H9 (cell line): ENCODE measurements at regions not wholly inside any gene's neighbourhood (a gene's known extent, or its start where the extent isn't known, plus 50 kb on each side); places are given as distances from the start of the nearest gene placed in this dataset.

ENCODE experiments used
- DNase-seq: peaks from one replicate; pipeline ENCODE4 v3.0.0-alpha.2; 2017
- H2AFZ ChIP-seq: one replicate; pipeline ENCODE4 v1.6.1; 2013; ENCODE audit warnings: mild to moderate bottlenecking, low read length, control low read depth, moderate library complexity
- H2AK5ac ChIP-seq: 2 replicates; pipeline ENCODE4 v1.6.1; 2013; ENCODE audit warnings: low read length, control low read depth, mixed read lengths; ENCODE audit not compliant: insufficient read length
- H2BK120ac ChIP-seq: one replicate; pipeline ENCODE4 v1.6.1; 2013; ENCODE audit warnings: low read depth, mild to moderate bottlenecking, low read length, control low read depth, inconsistent platforms; ENCODE audit not compliant: poor library complexity, severe bottlenecking
- H2BK12ac ChIP-seq: 2 replicates; pipeline ENCODE4 v1.6.1; 2013; ENCODE audit warnings: low read length, control low read depth, mixed read lengths, low read depth; ENCODE audit not compliant: insufficient read length
- H2BK15ac ChIP-seq: 2 replicates; pipeline ENCODE4 v1.6.1; 2013; ENCODE audit warnings: low read depth, low read length, control low read depth
- H2BK20ac ChIP-seq: one replicate; pipeline ENCODE4 v1.6.1; 2013; ENCODE audit warnings: low read depth, mild to moderate bottlenecking, low read length, control low read depth, inconsistent platforms; ENCODE audit not compliant: poor library complexity, severe bottlenecking
- H2BK5ac ChIP-seq: 2 replicates; pipeline ENCODE4 v1.6.1; 2013; ENCODE audit warnings: low read length, control low read depth, mixed read lengths; ENCODE audit not compliant: insufficient read length
- H3K14ac ChIP-seq: 2 replicates; pipeline ENCODE4 v1.6.1; 2013; ENCODE audit warnings: low read length, control low read depth; ENCODE audit not compliant: insufficient read depth
- H3K18ac ChIP-seq: 2 replicates; pipeline ENCODE4 v1.6.1; 2013; ENCODE audit warnings: low read depth, mild to moderate bottlenecking, mixed read lengths, low read length, control low read depth; ENCODE audit not compliant: insufficient read length
- H3K23ac ChIP-seq: 2 replicates; pipeline ENCODE4 v1.6.1; 2013; ENCODE audit warnings: low read length, control low read depth, mixed read lengths, low read depth; ENCODE audit not compliant: insufficient read length
- H3K23me2 ChIP-seq: 2 replicates; pipeline ENCODE4 v1.6.1; 2013; ENCODE audit warnings: low read depth, mild to moderate bottlenecking, mixed read lengths, low read length, control low read depth; ENCODE audit not compliant: insufficient read length, poor library complexity, severe bottlenecking
- H3K27ac ChIP-seq: 2 replicates; pipeline ENCODE4 v1.5.1; 2013; ENCODE audit warnings: low read length, control low read depth, mixed read lengths, low read depth; ENCODE audit not compliant: insufficient read length
- H3K27me3 ChIP-seq: 2 replicates; pipeline ENCODE4 v1.6.1; 2013; ENCODE audit warnings: low read length, control low read depth, inconsistent platforms; ENCODE audit not compliant: insufficient read depth
- H3K4ac ChIP-seq: 2 replicates; pipeline ENCODE4 v1.6.1; 2013; ENCODE audit warnings: low read depth, mild to moderate bottlenecking, control low read depth, inconsistent platforms, low read length, moderate library complexity
- H3K4me1 ChIP-seq: 2 replicates; pipeline ENCODE4 v1.6.1; 2013; ENCODE audit warnings: low read length, control low read depth, inconsistent platforms; ENCODE audit not compliant: insufficient read depth
- H3K4me2 ChIP-seq: 2 replicates; pipeline ENCODE4 v1.6.1; 2013; ENCODE audit warnings: low read length, control low read depth, mixed read lengths; ENCODE audit not compliant: insufficient read length, insufficient read depth
- H3K56ac ChIP-seq: 2 replicates; pipeline ENCODE4 v1.6.1; 2013; ENCODE audit warnings: low read depth, mild to moderate bottlenecking, mixed read lengths, low read length, control low read depth; ENCODE audit not compliant: insufficient read length
- H3K79me1 ChIP-seq: 2 replicates; pipeline ENCODE4 v1.6.1; 2013; ENCODE audit warnings: low read depth, mild to moderate bottlenecking, moderate library complexity, low read length, control low read depth, inconsistent platforms; ENCODE audit not compliant: insufficient read depth, poor library complexity, severe bottlenecking
- H3K79me2 ChIP-seq: 2 replicates; pipeline ENCODE4 v1.6.1; 2013; ENCODE audit warnings: low read length, control low read depth, inconsistent platforms; ENCODE audit not compliant: insufficient read depth
- H3K9ac ChIP-seq: 2 replicates; pipeline ENCODE4 v1.6.1; 2013; ENCODE audit warnings: low read length, control low read depth, mixed read lengths; ENCODE audit not compliant: insufficient read length; ENCODE audit errors: extremely low read depth
- H3K9me3 ChIP-seq: one replicate; pipeline ENCODE4 v1.6.1; 2013; ENCODE audit warnings: low read depth, low read length, inconsistent platforms; ENCODE audit not compliant: control insufficient read depth
- H3T11ph ChIP-seq: one replicate; pipeline ENCODE4 v1.6.1; 2013; ENCODE audit warnings: mild to moderate bottlenecking, low read length, control low read depth, inconsistent platforms
- H4K20me1 ChIP-seq: one replicate; pipeline ENCODE4 v1.6.1; 2013; ENCODE audit not compliant: control insufficient read depth, insufficient read length, insufficient read depth
- H4K5ac ChIP-seq: 2 replicates; pipeline ENCODE4 v1.6.1; 2013; ENCODE audit warnings: low read depth, mild to moderate bottlenecking, mixed read lengths, low read length, control low read depth; ENCODE audit not compliant: insufficient read length
- H4K8ac ChIP-seq: replicated peaks from 2 replicates; pipeline ENCODE4 v1.6.1; 2013; ENCODE audit warnings: low read length, control low read depth, mixed read lengths, low read depth; ENCODE audit not compliant: insufficient read length
- H4K91ac ChIP-seq: 2 replicates; pipeline ENCODE4 v1.6.1; 2013; ENCODE audit warnings: low read depth, mild to moderate bottlenecking, moderate library complexity, mixed read lengths, low read length, control low read depth; ENCODE audit not compliant: insufficient read length
- H3K27ac Mint-ChIP-seq, 3 experiments: 2 replicates in 2 of 3; 3 replicates in 1 of 3; pipeline ENCODE4 v1.8.0; 2020 to 2021; ENCODE audit warnings: mixed read lengths in 3 of 3, mild to moderate bottlenecking in 1 of 3, moderate library complexity in 1 of 3
- H3K27me3 Mint-ChIP-seq: 2 replicates; pipeline ENCODE4 v1.8.0; 2021; ENCODE audit warnings: low read depth, mild to moderate bottlenecking, moderate library complexity, mixed read lengths
- H3K36me3 Mint-ChIP-seq, 3 experiments: 2 replicates in 2 of 3; 3 replicates in 1 of 3; pipeline ENCODE4 v1.8.0; 2020 to 2021; ENCODE audit warnings: low read depth in 3 of 3, mixed read lengths in 3 of 3; ENCODE audit not compliant: insufficient read depth in 1 of 3
- H3K4me1 Mint-ChIP-seq, 2 experiments: 2 replicates each; pipeline ENCODE4 v1.8.0; 2020; ENCODE audit warnings: mixed read lengths in 2 of 2
- H3K4me3 Mint-ChIP-seq, 2 experiments: 2 replicates in 1 of 2; 3 replicates in 1 of 2; pipeline ENCODE4 v1.8.0; 2020 to 2021; ENCODE audit warnings: mild to moderate bottlenecking in 2 of 2, mixed read lengths in 2 of 2, moderate library complexity in 1 of 2
- H3K9me3 Mint-ChIP-seq, 2 experiments: 2 replicates in 1 of 2; 3 replicates in 1 of 2; pipeline ENCODE4 v1.8.0; 2020; ENCODE audit warnings: mild to moderate bottlenecking in 2 of 2, mixed read lengths in 2 of 2, moderate library complexity in 1 of 2
- WGBS: extraction: QIAGEN DNeasy Blood & Tissue Kit; methylation state at CpG from one replicate; pipeline ENCODE4 v1.1.7; 2013; ENCODE audit warnings: missing lambda C conversion rate, low lambda C conversion rate, mixed read lengths; ENCODE audit not compliant: insufficient read length; ENCODE audit errors: extremely low coverage; 5-methylcytosine and 5-hydroxymethylcytosine counted together
- TF ChIP-seq, protein P1 (sequence below): fragments of 200-600 bp; sonication (generic); conservative IDR thresholded peaks from 3 replicates; pipeline ENCODE4 v1.8.0; 2021; ENCODE audit warnings: antibody characterized with exemption, mild to moderate bottlenecking

DNA sequence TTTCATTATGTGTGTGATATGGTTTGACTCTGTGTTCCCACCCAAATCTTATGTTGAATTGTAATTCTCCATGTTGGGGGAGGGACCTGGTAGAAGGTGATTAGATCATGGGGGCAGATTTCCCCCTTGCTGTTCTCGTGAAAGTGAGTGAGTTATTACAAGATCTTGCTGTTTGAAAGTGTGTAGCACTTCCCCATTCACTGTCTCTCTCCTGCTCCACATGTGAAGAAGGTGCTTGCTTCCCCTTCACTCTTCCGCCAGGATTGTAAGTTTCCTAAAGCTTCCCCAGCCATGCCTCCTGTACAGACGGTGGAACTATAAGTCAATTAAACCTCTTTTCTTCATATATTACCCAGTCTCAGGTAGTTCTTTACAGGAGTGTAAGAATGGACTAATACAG is 54.3 kb upstream of the SERTM1 start:
- Mint-ChIP-seq H3K36me3 (peaks cover 4 to 11% (median 6%) of the 10 kb centered on the region in 3 experiments; a peak in 5 of 7 replicates), H3K4me3 (no peak overlapping the region; a peak in 1 of 5 replicates), H3K4me1 (no peaks in the 10 kb centered on the region), H3K9me3 (peaks cover 12% of the 10 kb centered on the region in 2 experiments), H3K27me3 (no peaks in the 10 kb centered on the region; the same call in 1 of the 2 replicates), H3K27ac (no peak overlapping the region)
- no peak overlapping the region for H4K91ac ChIP-seq
- no peak overlapping the region for H3K14ac ChIP-seq
- H3K79me1 ChIP-seq: no peaks in the 10 kb centered on the region
- H3T11ph ChIP-seq: no peak overlapping the region
- no peak overlapping the region for H2BK15ac ChIP-seq
- H2AFZ ChIP-seq: no peak overlapping the region
- H3K56ac ChIP-seq: no peak overlapping the region
- no peak overlapping the region for H3K4me2 ChIP-seq
- no peak overlapping the region for H3K27ac ChIP-seq
- no peak overlapping the region for H2BK20ac ChIP-seq
- no peaks in the 10 kb centered on the region for H3K4me1 ChIP-seq
- H3K23me2 ChIP-seq: no peaks in the 10 kb centered on the region
- H4K5ac ChIP-seq: no peak overlapping the region
- no peak overlapping the region for H3K23ac ChIP-seq
- no peaks in the 10 kb centered on the region for H4K20me1 ChIP-seq
- no peak overlapping the region for H2BK5ac ChIP-seq
- no peak overlapping the region for H2BK120ac ChIP-seq
- H3K27me3 ChIP-seq: no peaks in the 10 kb centered on the region
- no peak overlapping the region for H3K18ac ChIP-seq
- no peak overlapping the region for H4K8ac ChIP-seq
- DNase-seq: no peak
- no peaks in the 10 kb centered on the region for H3K9me3 ChIP-seq
- H2BK12ac ChIP-seq: no peak overlapping the region
- no peak overlapping the region for H3K9ac ChIP-seq
- no peak overlapping the region for H3K4ac ChIP-seq
- no CpG with 5 or more reads among the region's 3 CpGs for WGBS
- H3K79me2 ChIP-seq: no peaks in the 10 kb centered on the region
- TF ChIP-seq, protein P1, sequence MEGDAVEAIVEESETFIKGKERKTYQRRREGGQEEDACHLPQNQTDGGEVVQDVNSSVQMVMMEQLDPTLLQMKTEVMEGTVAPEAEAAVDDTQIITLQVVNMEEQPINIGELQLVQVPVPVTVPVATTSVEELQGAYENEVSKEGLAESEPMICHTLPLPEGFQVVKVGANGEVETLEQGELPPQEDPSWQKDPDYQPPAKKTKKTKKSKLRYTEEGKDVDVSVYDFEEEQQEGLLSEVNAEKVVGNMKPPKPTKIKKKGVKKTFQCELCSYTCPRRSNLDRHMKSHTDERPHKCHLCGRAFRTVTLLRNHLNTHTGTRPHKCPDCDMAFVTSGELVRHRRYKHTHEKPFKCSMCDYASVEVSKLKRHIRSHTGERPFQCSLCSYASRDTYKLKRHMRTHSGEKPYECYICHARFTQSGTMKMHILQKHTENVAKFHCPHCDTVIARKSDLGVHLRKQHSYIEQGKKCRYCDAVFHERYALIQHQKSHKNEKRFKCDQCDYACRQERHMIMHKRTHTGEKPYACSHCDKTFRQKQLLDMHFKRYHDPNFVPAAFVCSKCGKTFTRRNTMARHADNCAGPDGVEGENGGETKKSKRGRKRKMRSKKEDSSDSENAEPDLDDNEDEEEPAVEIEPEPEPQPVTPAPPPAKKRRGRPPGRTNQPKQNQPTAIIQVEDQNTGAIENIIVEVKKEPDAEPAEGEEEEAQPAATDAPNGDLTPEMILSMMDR: no peak
- no peak overlapping the region for H2AK5ac ChIP-seq
